Esophagus muscularis mucosa (tissue), 3 donors: ENCODE measurements at regions not wholly inside any gene's neighbourhood (a gene's known extent, or its start where the extent isn't known, plus 50 kb on each side); places are given as distances from the start of the nearest gene placed in this dataset.

ENCODE experiments used
- CTCF ChIP-seq, 3 experiments: fragments of 200-600 bp in 2 of 3; fragments of 450-650 bp in 1 of 3; sonication (generic) in 2 of 3; IDR thresholded peaks; one replicate each; pipeline ENCODE4 v1.5.1; 2017 to 2019; ENCODE audit warnings: antibody characterized with exemption in 3 of 3, mild to moderate bottlenecking in 2 of 3, moderate library complexity in 1 of 3
- POLR2AphosphoS5 ChIP-seq, 2 donors: sonication (generic); formaldehyde crosslinking; IDR thresholded peaks; one replicate each; pipeline ENCODE4 v1.6.1; 2017; ENCODE audit warnings: antibody characterized with exemption in 2 of 2

DNA sequence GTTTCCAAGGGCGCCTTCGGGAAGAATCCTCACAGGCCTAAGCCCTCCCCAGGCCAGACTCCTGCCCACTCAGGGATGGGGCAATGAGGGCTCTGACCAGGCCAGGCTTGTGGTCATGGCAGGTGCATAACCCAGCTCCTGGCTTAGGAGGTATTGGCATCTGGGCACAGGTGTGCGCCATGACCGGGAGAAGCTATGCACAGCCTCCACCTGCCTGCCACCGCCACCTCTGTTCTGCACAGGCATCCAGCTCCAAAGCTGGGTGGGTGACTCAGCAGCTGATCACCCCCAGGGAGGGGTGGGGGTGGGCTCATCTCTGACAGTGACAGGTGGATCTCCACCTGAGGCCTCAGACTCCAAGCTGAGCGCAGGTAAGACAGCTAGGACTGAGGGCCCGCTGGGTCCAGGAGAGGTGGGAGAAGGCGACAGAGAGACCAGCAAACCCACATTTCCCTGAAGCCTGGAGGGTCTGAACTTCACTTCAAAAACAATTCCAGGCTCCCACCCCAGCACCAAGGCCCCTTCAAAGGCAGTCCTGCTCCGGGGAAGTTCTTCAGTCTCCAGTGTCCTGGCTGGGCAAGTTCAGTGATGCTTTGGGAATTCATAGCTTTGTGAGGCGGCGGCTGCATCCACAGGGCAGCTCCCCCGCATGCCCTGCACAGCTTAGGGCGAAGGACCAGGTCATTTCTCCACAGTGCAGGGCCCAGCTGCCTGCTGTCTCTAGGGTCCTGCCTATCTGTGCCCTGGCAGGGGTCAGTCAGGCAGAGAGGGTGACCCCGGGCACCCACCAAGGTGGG, 121.6 kb upstream of the SMURF2 start:
- TF ChIP-seq POLR2AphosphoS5 (IDR thresholded peaks at IDR 0.05) (no peak), CTCF (IDR thresholded peaks at IDR 0.05) (no peak)
